ENCODE measurements at regions not wholly inside any gene's neighbourhood (a gene's known extent, or its start where the extent isn't known, plus 50 kb on each side); places are given as distances from the start of the nearest gene placed in this dataset.

- no peak for DNase-seq
- ATAC-seq (ENCODE audit: low read depth in 2 of 2): no peak
- Mint-ChIP-seq H3K27ac (no peak overlapping the region), H3K36me3 (no peaks in the 10 kb centered on the region), H3K4me1 (no peaks in the 10 kb centered on the region), H3K9me3 (peaks cover 4 to 17% (median 12%) of the 10 kb centered on the region in 7 donors), H3K27me3 (no peaks in the 10 kb centered on the region), H3K4me3 (no peak overlapping the region)
- Histone ChIP-seq H3K4me1 (ENCODE audit: control insufficient read depth, insufficient read depth, low read length, poor library complexity, severe bottlenecking) (no peaks in the 10 kb centered on the region), H3K27me3 (ENCODE audit: control insufficient read depth, insufficient read depth, low read length) (no peaks in the 10 kb centered on the region), H3K9me3 (ENCODE audit: control insufficient read depth in 2 of 2, low read length in 2 of 2) (no peaks in the 10 kb centered on the region), H3K4me3 (ENCODE audit: low read depth, low read length) (no peak overlapping the region), H3K36me3 (ENCODE audit: control insufficient read depth, insufficient read depth, low read length) (no peaks in the 10 kb centered on the region), H3K27ac (ENCODE audit: insufficient read depth, low read length, poor library complexity, severe bottlenecking) (no peak overlapping the region)
Observed at GRCh38 chr13:88162076-88162702, 491.0 kb downstream of the SLITRK5 start.

- Mint-ChIP-seq H3K4me3 (no peak overlapping the region), H3K9me3 (peaks cover 0 to 9% (median 6%) of the 10 kb centered on the region in 7 donors), H3K27me3 (no peaks in the 10 kb centered on the region), H3K36me3 (no peaks in the 10 kb centered on the region), H3K4me1 (no peaks in the 10 kb centered on the region), H3K27ac (no peak overlapping the region)
- peaks cover 0 to 3% of the 10 kb centered on the region in 2 experiments for H3K9me3 ChIP-seq (ENCODE audit: control insufficient read depth in 2 of 2, low read length in 2 of 2)
- H3K27ac ChIP-seq (ENCODE audit: insufficient read depth, low read length, poor library complexity, severe bottlenecking): no peak overlapping the region
- DNase-seq: no peak
- H3K27me3 ChIP-seq (ENCODE audit: control insufficient read depth, insufficient read depth, low read length): no peaks in the 10 kb centered on the region
- H3K4me3 ChIP-seq (ENCODE audit: low read depth, low read length): no peak overlapping the region
- no peaks in the 10 kb centered on the region for H3K4me1 ChIP-seq (ENCODE audit: control insufficient read depth, insufficient read depth, low read length, poor library complexity, severe bottlenecking)
- no peaks in the 10 kb centered on the region for H3K36me3 ChIP-seq (ENCODE audit: control insufficient read depth, insufficient read depth, low read length)
- no peak for ATAC-seq (ENCODE audit: low read depth in 2 of 2)
Observed at GRCh38 chr13:88176231-88176630, 505.1 kb downstream of the SLITRK5 start.

GRCh38 chr13:88183440-88183839, 512.3 kb downstream of the SLITRK5 start:
- no peak for ATAC-seq (ENCODE audit: low read depth in 2 of 2)
- Mint-ChIP-seq H3K4me3 (no peak overlapping the region), H3K27me3 (no peaks in the 10 kb centered on the region), H3K36me3 (no peaks in the 10 kb centered on the region), H3K27ac (no peak overlapping the region), H3K9me3 (peaks cover 5 to 17% (median 6%) of the 10 kb centered on the region in 7 donors), H3K4me1 (no peaks in the 10 kb centered on the region)
- H3K9me3 ChIP-seq (ENCODE audit: control insufficient read depth in 2 of 2, low read length in 2 of 2): peaks cover 0 to 7% of the 10 kb centered on the region in 2 experiments
- no peaks in the 10 kb centered on the region for H3K4me1 ChIP-seq (ENCODE audit: control insufficient read depth, insufficient read depth, low read length, poor library complexity, severe bottlenecking)
- no peaks in the 10 kb centered on the region for H3K27me3 ChIP-seq (ENCODE audit: control insufficient read depth, insufficient read depth, low read length)
- no peak overlapping the region for H3K27ac ChIP-seq (ENCODE audit: insufficient read depth, low read length, poor library complexity, severe bottlenecking)
- no peak overlapping the region for H3K4me3 ChIP-seq (ENCODE audit: low read depth, low read length)
- no peaks in the 10 kb centered on the region for H3K36me3 ChIP-seq (ENCODE audit: control insufficient read depth, insufficient read depth, low read length)
- DNase-seq: no peak

GRCh38 chr13:88188986-88189385, 517.8 kb downstream of the SLITRK5 start:
- no peaks in the 10 kb centered on the region for H3K27me3 Mint-ChIP-seq
- H3K36me3 Mint-ChIP-seq: no peaks in the 10 kb centered on the region
- no peaks in the 10 kb centered on the region for H3K36me3 ChIP-seq (ENCODE audit: control insufficient read depth, insufficient read depth, low read length)
- no peak overlapping the region for H3K4me3 ChIP-seq (ENCODE audit: low read depth, low read length)
- no peaks in the 10 kb centered on the region for H3K4me1 Mint-ChIP-seq
- H3K9me3 ChIP-seq (ENCODE audit: control insufficient read depth in 2 of 2, low read length in 2 of 2): peaks cover 3 to 7% of the 10 kb centered on the region in 2 experiments
- no peak for ATAC-seq (ENCODE audit: low read depth in 2 of 2)
- H3K27ac Mint-ChIP-seq: no peak overlapping the region
- no peaks in the 10 kb centered on the region for H3K4me1 ChIP-seq (ENCODE audit: control insufficient read depth, insufficient read depth, low read length, poor library complexity, severe bottlenecking)
- H3K4me3 Mint-ChIP-seq: no peak overlapping the region
- H3K9me3 Mint-ChIP-seq: peaks cover 2 to 16% (median 5%) of the 10 kb centered on the region in 7 donors
- no peak overlapping the region for H3K27ac ChIP-seq (ENCODE audit: insufficient read depth, low read length, poor library complexity, severe bottlenecking)
- H3K27me3 ChIP-seq (ENCODE audit: control insufficient read depth, insufficient read depth, low read length): no peaks in the 10 kb centered on the region
- no peak for DNase-seq

- no peaks in the 10 kb centered on the region for H3K4me1 ChIP-seq (ENCODE audit: control insufficient read depth, insufficient read depth, low read length, poor library complexity, severe bottlenecking)
- Mint-ChIP-seq H3K4me1 (no peaks in the 10 kb centered on the region), H3K36me3 (no peaks in the 10 kb centered on the region), H3K27me3 (no peaks in the 10 kb centered on the region), H3K27ac (no peak overlapping the region), H3K4me3 (no peak overlapping the region), H3K9me3 (peaks cover 0 to 14% (median 5%) of the 10 kb centered on the region in 7 donors)
- no peak overlapping the region for H3K27ac ChIP-seq (ENCODE audit: insufficient read depth, low read length, poor library complexity, severe bottlenecking)
- no peak overlapping the region for H3K4me3 ChIP-seq (ENCODE audit: low read depth, low read length)
- DNase-seq (no peak), ATAC-seq (ENCODE audit: low read depth in 2 of 2) (no peak)
- H3K36me3 ChIP-seq (ENCODE audit: control insufficient read depth, insufficient read depth, low read length): no peaks in the 10 kb centered on the region
- no peaks in the 10 kb centered on the region for H3K27me3 ChIP-seq (ENCODE audit: control insufficient read depth, insufficient read depth, low read length)
- H3K9me3 ChIP-seq (ENCODE audit: control insufficient read depth in 2 of 2, low read length in 2 of 2): peaks cover 3 to 7% of the 10 kb centered on the region in 2 experiments
Observed at GRCh38 chr13:88189728-88190127, 518.6 kb downstream of the SLITRK5 start.

- Mint-ChIP-seq H3K27ac (no peak overlapping the region), H3K36me3 (no peaks in the 10 kb centered on the region), H3K4me1 (no peaks in the 10 kb centered on the region), H3K27me3 (no peaks in the 10 kb centered on the region), H3K9me3 (peaks cover 0 to 27% (median 4%) of the 10 kb centered on the region in 7 donors), H3K4me3 (no peak overlapping the region)
- DNase-seq: no peak
- Histone ChIP-seq H3K27me3 (ENCODE audit: control insufficient read depth, insufficient read depth, low read length) (no peaks in the 10 kb centered on the region), H3K27ac (ENCODE audit: insufficient read depth, low read length, poor library complexity, severe bottlenecking) (no peak overlapping the region), H3K9me3 (ENCODE audit: control insufficient read depth in 2 of 2, low read length in 2 of 2) (peaks cover 2 to 14% of the 10 kb centered on the region in 2 experiments), H3K4me3 (ENCODE audit: low read depth, low read length) (no peak overlapping the region), H3K36me3 (ENCODE audit: control insufficient read depth, insufficient read depth, low read length) (no peaks in the 10 kb centered on the region), H3K4me1 (ENCODE audit: control insufficient read depth, insufficient read depth, low read length, poor library complexity, severe bottlenecking) (no peaks in the 10 kb centered on the region)
- no peak for ATAC-seq (ENCODE audit: low read depth in 2 of 2)
Observed at GRCh38 chr13:88196106-88196505, 524.9 kb downstream of the SLITRK5 start.

GRCh38 chr13:88217372-88217771, 546.2 kb downstream of the SLITRK5 start:
- no peak overlapping the region for H3K4me3 Mint-ChIP-seq

GRCh38 chr13:88217883-88218282, 546.7 kb downstream of the SLITRK5 start:
- ATAC-seq (ENCODE audit: low read depth in 2 of 2) (no peak), DNase-seq (no peak)
- peaks cover 3 to 8% of the 10 kb centered on the region in 2 experiments for H3K9me3 ChIP-seq (ENCODE audit: control insufficient read depth in 2 of 2, low read length in 2 of 2)
- no peaks in the 10 kb centered on the region for H3K27me3 ChIP-seq (ENCODE audit: control insufficient read depth, insufficient read depth, low read length)
- Mint-ChIP-seq H3K27me3 (no peaks in the 10 kb centered on the region), H3K27ac (no peak overlapping the region), H3K9me3 (peaks cover 0 to 7% (median 4%) of the 10 kb centered on the region in 7 donors), H3K4me1 (no peaks in the 10 kb centered on the region), H3K36me3 (no peaks in the 10 kb centered on the region), H3K4me3 (no peak overlapping the region)
- no peaks in the 10 kb centered on the region for H3K4me1 ChIP-seq (ENCODE audit: control insufficient read depth, insufficient read depth, low read length, poor library complexity, severe bottlenecking)
- no peak overlapping the region for H3K27ac ChIP-seq (ENCODE audit: insufficient read depth, low read length, poor library complexity, severe bottlenecking)
- no peaks in the 10 kb centered on the region for H3K36me3 ChIP-seq (ENCODE audit: control insufficient read depth, insufficient read depth, low read length)
- no peak overlapping the region for H3K4me3 ChIP-seq (ENCODE audit: low read depth, low read length)

More at GRCh38 chr13:88217372-88217771, 546.2 kb downstream of the SLITRK5 start:
- H3K36me3 Mint-ChIP-seq: no peaks in the 10 kb centered on the region
- ATAC-seq (ENCODE audit: low read depth in 2 of 2) (no peak), DNase-seq (no peak)
- no peak overlapping the region for H3K27ac Mint-ChIP-seq
- no peak overlapping the region for H3K4me3 ChIP-seq (ENCODE audit: low read depth, low read length)
- H3K9me3 Mint-ChIP-seq: peaks cover 0 to 7% (median 4%) of the 10 kb centered on the region in 7 donors
- no peaks in the 10 kb centered on the region for H3K4me1 Mint-ChIP-seq
- H3K9me3 ChIP-seq (ENCODE audit: control insufficient read depth in 2 of 2, low read length in 2 of 2): peaks cover 3 to 8% of the 10 kb centered on the region in 2 experiments
- no peaks in the 10 kb centered on the region for H3K4me1 ChIP-seq (ENCODE audit: control insufficient read depth, insufficient read depth, low read length, poor library complexity, severe bottlenecking)
- H3K27me3 ChIP-seq (ENCODE audit: control insufficient read depth, insufficient read depth, low read length): no peaks in the 10 kb centered on the region
- H3K36me3 ChIP-seq (ENCODE audit: control insufficient read depth, insufficient read depth, low read length): no peaks in the 10 kb centered on the region
- H3K27me3 Mint-ChIP-seq: no peaks in the 10 kb centered on the region
- no peak overlapping the region for H3K27ac ChIP-seq (ENCODE audit: insufficient read depth, low read length, poor library complexity, severe bottlenecking)

Data from CD4-positive, CD25-positive, alpha-beta regulatory T cell (primary cell).